HG02852 (cell line): ENCODE measurements at regions not wholly inside any gene's neighbourhood (a gene's known extent, or its start where the extent isn't known, plus 50 kb on each side); places are given as distances from the start of the nearest gene placed in this dataset.

ENCODE experiments used
- ATAC-seq: cut with Tn5 transposase; IDR thresholded peaks from one replicate; pipeline ENCODE4 v1.9.1; 2021; ENCODE audit warnings: mild to moderate bottlenecking, moderate library complexity; ENCODE audit not compliant: unreplicated experiment

DNA sequence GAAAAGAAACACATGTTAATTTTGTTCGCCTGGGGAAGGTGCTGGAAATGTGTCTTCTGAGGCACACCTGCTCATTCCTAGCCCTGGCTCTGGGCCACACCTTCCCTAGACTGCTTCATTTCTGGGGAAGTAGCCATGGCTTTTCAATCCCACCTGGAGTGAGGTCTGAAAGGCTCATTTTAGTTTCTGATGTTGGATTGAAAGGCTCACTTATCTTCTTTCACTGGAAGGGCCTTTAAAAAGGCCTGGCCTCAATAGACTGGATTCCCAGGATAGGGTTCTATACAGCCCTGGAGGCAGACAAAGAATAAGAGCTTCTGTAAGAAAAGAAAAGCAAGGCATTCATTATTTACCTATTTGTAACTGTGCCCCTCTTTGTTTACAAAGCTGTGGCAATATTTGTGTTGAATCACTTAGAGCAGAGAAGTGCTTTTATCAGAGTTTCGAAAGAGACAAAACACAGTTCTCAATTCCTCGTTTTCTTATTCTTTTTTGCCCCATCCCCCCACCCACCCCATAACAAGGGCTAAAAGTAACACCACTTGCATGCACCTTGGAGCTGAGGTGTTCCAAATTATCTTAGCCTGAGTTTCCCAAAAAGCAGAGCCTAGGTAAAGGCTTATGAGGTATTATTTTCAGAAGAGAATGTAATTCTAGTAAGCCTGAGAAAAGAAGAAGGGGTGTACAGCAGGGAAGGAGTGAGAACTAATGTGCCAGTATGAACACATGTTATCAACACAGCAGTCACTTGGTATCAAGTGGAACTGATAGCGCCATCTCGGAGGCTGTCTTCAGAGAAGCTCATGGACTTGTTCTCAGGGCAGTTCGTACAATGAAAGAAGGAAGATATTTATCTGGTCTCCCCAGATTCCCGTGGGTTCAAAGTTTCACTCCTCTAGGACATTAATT, 413.1 kb downstream of the KCTD16 start:
- no peak for ATAC-seq

DNA sequence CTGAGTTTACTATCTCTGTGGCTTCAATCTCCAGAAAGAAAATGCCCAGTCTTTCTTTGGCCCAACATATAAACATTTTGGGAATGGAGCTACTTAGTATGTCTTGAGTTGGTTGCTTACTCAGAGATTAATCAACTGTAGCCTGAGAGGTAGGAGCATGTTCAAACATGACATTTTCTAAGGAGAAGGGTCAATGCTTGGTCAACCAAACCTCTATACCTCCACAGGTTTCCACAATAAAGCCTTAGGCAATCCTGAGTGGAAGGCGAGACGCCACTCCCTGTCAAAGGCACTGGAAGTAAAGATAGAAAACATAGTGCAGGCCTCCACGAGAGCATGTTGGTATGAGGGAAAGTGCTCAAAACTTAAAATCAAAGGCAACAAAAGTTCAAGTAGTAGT, 411.4 kb downstream of the KCTD16 start:
- no peak for ATAC-seq

DNA sequence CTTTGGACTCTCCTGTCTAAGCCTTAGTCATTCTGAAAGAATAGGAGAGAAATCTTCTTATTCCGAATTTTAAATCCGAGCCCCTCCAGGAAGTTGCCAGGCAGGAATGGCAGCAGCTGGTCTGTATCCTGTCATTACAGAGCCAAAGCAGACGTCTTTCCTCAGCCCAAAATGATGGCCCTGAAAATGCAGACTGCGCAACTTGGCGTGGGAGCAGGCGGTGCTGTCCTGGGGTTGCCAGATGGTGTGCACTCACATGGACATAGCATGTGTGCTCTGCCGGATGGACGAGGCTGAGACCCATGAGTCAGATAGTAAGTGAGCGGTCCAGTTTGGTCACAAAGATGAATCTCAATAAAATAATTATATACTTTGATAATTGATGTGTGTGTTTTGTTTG, 410.4 kb downstream of the KCTD16 start:
- no peak for ATAC-seq

DNA sequence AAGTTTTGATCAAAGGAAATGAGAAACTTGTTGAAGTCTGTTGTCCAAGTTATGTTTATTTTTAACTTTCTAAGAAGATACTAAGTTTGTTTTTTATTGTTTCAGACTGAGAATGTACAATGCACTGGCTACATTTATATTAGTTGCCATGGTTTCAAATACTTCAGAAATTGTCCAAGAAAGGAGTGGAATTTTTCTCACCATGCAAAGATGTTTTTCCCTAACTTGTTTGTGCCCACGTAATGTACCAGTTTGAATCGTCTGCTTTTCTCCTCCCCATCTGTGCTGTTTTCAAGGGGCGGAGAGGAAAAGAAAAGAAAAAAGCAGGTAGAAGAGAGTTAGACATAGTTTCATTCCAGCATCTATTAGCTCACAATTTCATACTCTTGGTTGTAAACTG, 407.0 kb downstream of the KCTD16 start:
- ATAC-seq = no peak

- no peak for ATAC-seq
Measured at GRCh38 chr5:144575736-144576135, 405.1 kb downstream of the KCTD16 start.

DNA sequence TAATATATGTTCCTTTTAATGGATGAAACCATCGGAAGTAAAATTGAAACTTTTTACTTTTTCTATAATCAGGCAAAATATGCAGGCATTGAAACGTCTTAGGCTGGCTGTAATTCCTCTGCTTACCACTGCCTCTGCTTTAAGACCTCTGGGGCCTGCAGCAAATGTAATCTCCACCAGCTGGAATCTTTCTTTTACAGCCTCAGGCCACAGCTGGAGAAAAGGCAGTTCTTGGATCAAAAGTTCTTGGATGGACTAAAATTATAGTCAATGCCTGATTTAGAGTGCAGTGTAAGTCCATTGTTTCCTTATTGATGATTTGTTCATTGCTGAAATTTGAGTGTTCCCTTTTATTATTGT, 396.7 kb downstream of the KCTD16 start:
- no peak for ATAC-seq

DNA sequence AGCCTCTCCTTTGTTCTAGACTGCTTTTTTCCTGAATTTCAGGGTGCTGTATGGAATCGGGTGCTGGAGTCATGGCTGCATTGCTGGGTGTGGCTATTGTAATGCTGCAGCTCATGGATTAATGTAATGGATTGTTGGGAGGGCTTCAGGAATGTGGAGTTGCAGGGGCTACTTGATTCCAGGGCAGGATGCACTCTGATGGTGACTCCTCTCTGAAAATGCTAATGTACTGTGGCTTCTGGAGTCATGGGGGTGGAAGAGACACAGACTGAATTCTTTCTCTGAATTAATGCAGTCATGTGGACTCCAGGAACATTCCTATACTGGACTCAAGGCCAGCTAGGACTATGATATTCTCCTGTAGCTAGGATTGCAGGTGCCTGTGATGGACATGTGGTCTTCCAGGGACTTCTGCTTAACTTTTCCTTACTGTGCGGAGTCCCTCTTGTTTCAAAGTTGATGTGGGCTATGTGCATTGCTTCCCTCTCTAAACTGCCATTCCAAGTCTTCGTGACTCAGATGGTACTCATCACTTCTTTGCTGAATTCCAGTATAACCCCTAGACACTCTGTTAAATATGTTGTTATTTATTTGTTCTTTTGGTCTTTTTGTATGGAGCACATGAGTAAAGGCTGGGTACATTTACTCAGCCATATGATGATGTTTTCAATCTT, 396.2 kb downstream of the KCTD16 start:
- no peak for ATAC-seq

- no peak for ATAC-seq
Measured at GRCh38 chr5:144549580-144549979, 378.9 kb downstream of the KCTD16 start.

DNA sequence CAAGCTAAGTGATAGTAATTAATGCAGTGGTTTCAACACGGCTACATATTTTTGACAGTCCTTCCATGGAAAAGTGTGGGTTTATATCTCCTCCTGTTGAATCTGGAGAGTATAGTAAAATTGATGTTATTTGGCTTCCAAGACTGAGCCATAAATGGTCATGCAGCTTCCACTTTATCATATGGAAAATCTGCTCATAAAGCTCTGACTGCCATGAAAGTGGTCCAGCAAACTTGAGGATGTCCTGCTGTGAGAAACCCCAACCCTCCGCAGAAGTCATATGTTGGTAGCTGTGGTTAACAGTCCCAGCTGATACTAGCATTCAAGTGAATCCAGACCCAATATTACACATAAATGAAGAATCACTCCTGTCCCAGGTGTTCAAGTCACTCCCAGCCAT, 378.3 kb downstream of the KCTD16 start:
- ATAC-seq = no peak

- no peak for ATAC-seq
Measured at GRCh38 chr5:144547098-144547499, 376.4 kb downstream of the KCTD16 start.

GRCh38 chr5:144538845-144539244, 368.2 kb downstream of the KCTD16 start:
- no peak for ATAC-seq
